Sigmoid colon (tissue), 6 donors: ENCODE measurements at regions not wholly inside any gene's neighbourhood (a gene's known extent, or its start where the extent isn't known, plus 50 kb on each side); places are given as distances from the start of the nearest gene placed in this dataset.
"Not testable (repeated sequence)": the region's sequence is repeated elsewhere in the genome, so short reads cannot be mapped to it uniquely, and the experiment has no call there.

Source experiments
- DNase-seq: peaks from one replicate; pipeline ENCODE4 v3.0.0-alpha.2; 2019
- H3K27ac ChIP-seq, 4 donors: fragments of 200-600 bp; sonication (generic); one replicate each; pipeline ENCODE4 v1.5.1; 2016 to 2019; ENCODE audit warnings: mild to moderate bottlenecking in 1 of 4
- H3K27me3 ChIP-seq, 3 donors: fragments of 200-600 bp; sonication (generic); one replicate each; pipeline ENCODE4 v1.5.1; 2019; ENCODE audit warnings: mild to moderate bottlenecking in 1 of 3
- H3K36me3 ChIP-seq, 4 donors: fragments of 200-600 bp; sonication (generic); one replicate each; pipeline ENCODE4 v1.5.1; 2016 to 2019
- H3K4me1 ChIP-seq, 4 donors: fragments of 200-600 bp; sonication (generic); one replicate each; pipeline ENCODE4 v1.5.1; 2017 to 2019
- H3K4me3 ChIP-seq, 4 donors: fragments of 200-600 bp; sonication (generic); one replicate each; pipeline ENCODE4 v1.5.1; 2017 to 2019; ENCODE audit warnings: mild to moderate bottlenecking in 2 of 4, moderate library complexity in 1 of 4
- H3K9me3 ChIP-seq, 4 donors: fragments of 200-600 bp in 3 of 4; sonication (generic) in 3 of 4; one replicate each; pipeline versions ENCODE4 v1.5.1 to v1.6.1; 2013 to 2019
- CTCF ChIP-seq, 4 experiments: fragments of 450-650 bp in 3 of 4; fragments of 200-600 bp in 1 of 4; IDR thresholded peaks; one replicate each; pipeline ENCODE4 v1.5.1; 2016 to 2019; ENCODE audit warnings: antibody characterized with exemption in 4 of 4, mild to moderate bottlenecking in 3 of 4, moderate library complexity in 2 of 4
- EP300 ChIP-seq, 4 donors: sonication (generic); formaldehyde crosslinking; IDR thresholded peaks; one replicate each; pipeline ENCODE4 v1.6.1; 2017; ENCODE audit warnings: antibody characterized with exemption in 4 of 4
- POLR2A ChIP-seq, 2 donors: fragments of 450-650 bp; IDR thresholded peaks; one replicate each; pipeline ENCODE4 v1.6.1; 2016; ENCODE audit warnings: antibody characterized with exemption in 2 of 2, mild to moderate bottlenecking in 2 of 2, moderate library complexity in 2 of 2
- POLR2AphosphoS5 ChIP-seq, 4 donors: sonication (generic); formaldehyde crosslinking; IDR thresholded peaks; one replicate each; pipeline ENCODE4 v1.6.1; 2017; ENCODE audit warnings: antibody characterized with exemption in 4 of 4
- WGBS, 2 donors: extraction: QIAGEN DNeasy Blood & Tissue Kit; methylation state at CpG; one replicate each; pipeline ENCODE4 v1.1.7; 2013; 5-methylcytosine and 5-hydroxymethylcytosine counted together
- intact Hi-C: fragments of 100-400 bp; cut with DNase I; formaldehyde crosslinking; loops from one replicate; pipeline ENCODE4 v1.15.1; 2023
- donor health status: healthy with polysubstance abuse.
- donor health status: healthy.

- intact Hi-C loops = no loop called here
- no peak for DNase-seq
- WGBS, 2 donors = 65 to 72% methylated on average over 2 of the region's 2 CpGs
- no peak for TF ChIP-seq POLR2A (IDR thresholded peaks at IDR 0.05)
- TF ChIP-seq EP300 (IDR thresholded peaks at IDR 0.05) = no peak
- TF ChIP-seq POLR2AphosphoS5 (IDR thresholded peaks at IDR 0.05) = no peak
- TF ChIP-seq CTCF (IDR thresholded peaks at IDR 0.05) = no peak
- Histone ChIP-seq H3K27me3 (no peaks in the 10 kb centered on the region), H3K36me3 (no peaks in the 10 kb centered on the region), H3K27ac (no peak overlapping the region), H3K4me1 (no peaks in the 10 kb centered on the region), H3K9me3 (no peaks in the 10 kb centered on the region), H3K4me3 (no peak overlapping the region)
These were observed 465.1 kb upstream of the GALNTL6 start for GRCh38 chr4:171348090-171348489.

- Histone ChIP-seq H3K9me3 (no peaks in the 10 kb centered on the region), H3K27me3 (no peaks in the 10 kb centered on the region), H3K4me3 (no peak overlapping the region), H3K36me3 (no peaks in the 10 kb centered on the region), H3K4me1 (no peaks in the 10 kb centered on the region), H3K27ac (no peak overlapping the region)
- 50 to 68% methylated on average over 3 of the region's 3 CpGs for WGBS, 2 donors
- intact Hi-C loops = no loop called here
- no peak for TF ChIP-seq POLR2A (IDR thresholded peaks at IDR 0.05)
- TF ChIP-seq EP300 (IDR thresholded peaks at IDR 0.05) = no peak
- no peak for TF ChIP-seq CTCF (IDR thresholded peaks at IDR 0.05)
- no peak for TF ChIP-seq POLR2AphosphoS5 (IDR thresholded peaks at IDR 0.05)
- no peak for DNase-seq
These were observed 470.6 kb upstream of the GALNTL6 start for GRCh38 chr4:171342646-171343045.

- no peak overlapping the region for H3K27ac ChIP-seq
- H3K27me3 ChIP-seq = no peaks in the 10 kb centered on the region
- H3K4me1 ChIP-seq = no peaks in the 10 kb centered on the region
- DNase-seq = no peak
- 90 to 94% methylated on average over 6 of the region's 6 CpGs for WGBS, 2 donors
- no peak overlapping the region for H3K4me3 ChIP-seq
- no peaks in the 10 kb centered on the region for H3K9me3 ChIP-seq
- TF ChIP-seq CTCF (IDR thresholded peaks at IDR 0.05) (no peak), POLR2A (IDR thresholded peaks at IDR 0.05) (no peak), POLR2AphosphoS5 (IDR thresholded peaks at IDR 0.05) (no peak), EP300 (IDR thresholded peaks at IDR 0.05) (no peak)
- intact Hi-C loops = no loop called here
- H3K36me3 ChIP-seq = no peaks in the 10 kb centered on the region
These were observed 472.9 kb upstream of the GALNTL6 start for GRCh38 chr4:171340258-171340657.

- DNase-seq = no peak
- Histone ChIP-seq H3K27me3 (no peaks in the 10 kb centered on the region), H3K36me3 (no peaks in the 10 kb centered on the region), H3K4me1 (no peaks in the 10 kb centered on the region), H3K27ac (no peak overlapping the region), H3K9me3 (no peaks in the 10 kb centered on the region), H3K4me3 (no peak overlapping the region)
- 63 to 67% methylated on average over 4 of the region's 4 CpGs for WGBS, 2 donors
- intact Hi-C loops = no loop called here
- TF ChIP-seq POLR2AphosphoS5 (IDR thresholded peaks at IDR 0.05) (no peak), POLR2A (IDR thresholded peaks at IDR 0.05) (no peak), EP300 (IDR thresholded peaks at IDR 0.05) (no peak), CTCF (IDR thresholded peaks at IDR 0.05) (no peak)
These were observed 478.7 kb upstream of the GALNTL6 start for GRCh38 chr4:171334549-171334948.

GRCh38 chr4:171308661-171309060, 504.5 kb upstream of the GALNTL6 start:
- Histone ChIP-seq H3K9me3 (no peaks in the 10 kb centered on the region), H3K4me1 (no peaks in the 10 kb centered on the region), H3K36me3 (no peaks in the 10 kb centered on the region), H3K27me3 (no peaks in the 10 kb centered on the region), H3K4me3 (no peak overlapping the region), H3K27ac (no peak overlapping the region)
- no peak for DNase-seq
- intact Hi-C loops = no loop called here
- no peak for TF ChIP-seq POLR2A (IDR thresholded peaks at IDR 0.05)
- TF ChIP-seq EP300 (IDR thresholded peaks at IDR 0.05) = no peak
- TF ChIP-seq CTCF (IDR thresholded peaks at IDR 0.05) = no peak
- TF ChIP-seq POLR2AphosphoS5 (IDR thresholded peaks at IDR 0.05) = no peak

- H3K4me1 ChIP-seq, H3K36me3 ChIP-seq, intact Hi-C loops, DNase-seq, H3K9me3 ChIP-seq, H3K4me3 ChIP-seq, H3K27me3 ChIP-seq, H3K27ac ChIP-seq: not testable (repeated sequence)
- 91% methylated on average over 52 of the region's 52 CpGs for WGBS, 2 donors
These were observed 515.0 kb upstream of the GALNTL6 start for GRCh38 chr4:171298048-171298718.
